NB4 (cell line): ENCODE measurements at regions not wholly inside any gene's neighbourhood (a gene's known extent, or its start where the extent isn't known, plus 50 kb on each side); places are given as distances from the start of the nearest gene placed in this dataset.

Experiments used
- CTCF ChIP-seq: IDR thresholded peaks from one replicate; pipeline ENCODE4 v1.5.1; 2012; ENCODE audit warnings: low read depth, low read length
- MAX ChIP-seq: IDR thresholded peaks from 2 replicates; pipeline ENCODE4 v1.6.1; 2011; ENCODE audit warnings: low read depth, low read length
- MYC ChIP-seq: IDR thresholded peaks from 2 replicates; pipeline ENCODE4 v1.6.1; 2011; ENCODE audit warnings: low read depth, low read length
- POLR2A ChIP-seq: IDR thresholded peaks from 2 replicates; pipeline ENCODE4 v1.6.1; 2011; ENCODE audit warnings: mild to moderate bottlenecking; ENCODE audit not compliant: insufficient read length; ENCODE audit errors: extremely low read depth

GRCh38 chr20:12223057-12223456, 305.4 kb downstream of the BTBD3 start:
- TF ChIP-seq MAX: no peak
- TF ChIP-seq CTCF: no peak
- TF ChIP-seq POLR2A: no peak
- TF ChIP-seq MYC: no peak
